Posterior vena cava (tissue), 2 donors: ENCODE measurements at regions not wholly inside any gene's neighbourhood (a gene's known extent, or its start where the extent isn't known, plus 50 kb on each side); places are given as distances from the start of the nearest gene placed in this dataset.

Experiments
- DNase-seq: peaks from one replicate; pipeline ENCODE4 v3.0.0-alpha.2; 2020; ENCODE audit warnings: low spot score
- intact Hi-C, 2 donors: fragments of 100-400 bp; cut with DNase I; formaldehyde crosslinking; loops; one replicate each; pipeline versions ENCODE4 v1.14.1 to v1.14.2; 2022 to 2023
- donor health status: DM: yes; HTN: yes; CAD: no.
- donor health status: DM: yes; HTN: yes; CAD: no.

DNA sequence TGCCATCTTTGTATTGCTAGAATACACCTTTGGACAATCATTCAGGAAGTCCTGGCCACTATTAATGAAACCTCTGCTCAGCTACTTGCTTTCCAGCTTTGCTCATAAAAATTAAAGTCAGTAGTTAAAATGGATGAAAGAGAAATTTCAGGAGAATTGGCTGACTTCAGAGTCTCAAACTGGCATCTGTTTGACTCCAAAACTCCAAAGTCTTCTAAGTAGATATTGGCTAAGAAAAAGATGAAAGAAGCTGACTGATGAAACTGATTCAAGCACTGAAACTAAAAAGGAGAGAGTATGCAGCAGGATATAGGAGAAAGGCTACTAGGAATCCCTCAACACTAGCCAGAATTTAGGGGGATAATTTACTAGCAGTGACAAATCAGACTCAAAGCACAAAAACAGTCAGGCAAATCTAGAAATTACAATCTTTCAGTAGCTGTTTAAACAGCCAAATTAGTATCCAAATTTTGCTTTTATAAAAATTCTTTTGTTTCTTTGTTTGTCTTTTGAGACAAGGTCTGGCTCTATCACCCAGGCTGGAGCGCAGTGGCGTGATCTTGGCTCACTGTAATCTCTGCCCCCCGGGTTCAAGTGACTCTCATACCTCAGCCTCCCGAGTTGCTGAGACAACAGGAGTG is 52.1 kb upstream of the DTNA start:
- intact Hi-C loops: no loop called here
- no peak for DNase-seq

DNA sequence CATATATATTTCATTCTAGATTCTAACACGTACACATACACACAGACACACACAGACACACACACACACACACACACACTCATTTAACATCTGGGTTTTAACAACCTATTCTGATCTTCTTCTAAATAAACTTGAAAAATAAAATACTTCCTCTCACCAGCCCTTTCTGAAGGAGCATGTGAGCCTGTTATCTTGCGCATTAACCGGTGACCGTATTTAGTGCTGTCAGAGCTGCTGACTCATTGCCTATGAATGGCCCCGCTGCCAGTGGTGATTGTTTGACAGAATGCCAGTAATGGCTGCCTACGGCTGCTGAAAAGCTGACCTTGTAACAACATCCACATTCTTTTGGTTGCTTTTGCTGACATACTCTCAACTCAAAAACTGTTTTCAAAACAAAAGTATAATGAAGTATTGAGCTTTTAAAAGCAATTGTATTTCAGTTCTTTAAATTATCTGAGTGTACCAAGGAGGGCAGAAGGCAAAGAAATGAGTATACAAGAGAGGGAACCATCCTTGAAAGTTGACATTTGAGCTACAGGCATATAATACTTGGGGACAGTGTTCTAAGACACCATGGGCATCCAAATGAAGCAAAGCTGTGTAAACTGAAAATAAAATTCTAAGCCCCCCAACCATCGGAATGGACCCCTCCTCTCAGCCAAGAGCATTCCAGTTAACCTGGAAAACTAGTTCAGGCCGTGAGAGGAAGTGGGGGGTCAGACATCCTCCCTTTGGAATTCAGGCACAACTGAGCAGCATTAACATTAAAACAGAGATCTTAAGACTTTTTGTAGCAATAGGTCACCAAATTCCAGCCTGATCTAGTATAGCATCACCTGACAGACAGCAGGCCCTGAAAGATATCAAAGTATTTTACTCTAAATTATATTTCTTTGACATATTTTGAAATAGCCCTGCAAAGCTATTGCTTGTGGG is 50.2 kb upstream of the DTNA start:
- DNase-seq: peak; percentile 93
- intact Hi-C loops: no loop called here
